ENCODE measurements at regions not wholly inside any gene's neighbourhood (a gene's known extent, or its start where the extent isn't known, plus 50 kb on each side); places are given as distances from the start of the nearest gene placed in this dataset.
A peak's percentile ranks its signal among the peaks of the same experiment; 100 is the strongest.
"Not testable (repeated sequence)": the region's sequence is repeated elsewhere in the genome, so short reads cannot be mapped to it uniquely, and the experiment has no call there.

GRCh38 chr9:36521148-36521547 lies 51.5 kb upstream of the MELK start:
- Histone ChIP-seq H3K36me3 (ENCODE audit: control insufficient read depth, insufficient read depth, low read length) (no peaks in the 10 kb centered on the region), H3K9ac (ENCODE audit: low read length) (no peak overlapping the region), H3K4me1 (ENCODE audit: control insufficient read depth, insufficient read depth, low read length) (no peaks in the 10 kb centered on the region)

GRCh38 chr9:36517131-36517530 lies 55.6 kb upstream of the MELK start:
- no peak overlapping the region for H3K4me3 ChIP-seq (ENCODE audit: low read length)
- H3K9ac ChIP-seq (ENCODE audit: low read length), result no peak overlapping the region
- H3K27ac ChIP-seq (ENCODE audit: low read depth, low read length), result no peak overlapping the region
- H3K27me3 ChIP-seq (ENCODE audit: control insufficient read depth, insufficient read depth, low read length), result no peaks in the 10 kb centered on the region
- H3K4me1 ChIP-seq (ENCODE audit: control insufficient read depth, insufficient read depth, low read length), result no peaks in the 10 kb centered on the region
- no peaks in the 10 kb centered on the region for H3K36me3 ChIP-seq (ENCODE audit: control insufficient read depth, insufficient read depth, low read length)

More at GRCh38 chr9:36521148-36521547, 51.5 kb upstream of the MELK start:
- Histone ChIP-seq H3K4me3 (ENCODE audit: low read length) (no peak overlapping the region), H3K27ac (ENCODE audit: low read depth, low read length) (no peak overlapping the region), H3K27me3 (ENCODE audit: control insufficient read depth, insufficient read depth, low read length) (no peaks in the 10 kb centered on the region)

GRCh38 chr9:36504156-36504555 lies 68.5 kb upstream of the MELK start:
- no peaks in the 10 kb centered on the region for H3K27me3 ChIP-seq (ENCODE audit: control insufficient read depth, insufficient read depth, low read length)
- H3K9ac ChIP-seq (ENCODE audit: low read length), result no peak overlapping the region
- H3K36me3 ChIP-seq (ENCODE audit: control insufficient read depth, insufficient read depth, low read length), result no peaks in the 10 kb centered on the region
- no peak overlapping the region for H3K27ac ChIP-seq (ENCODE audit: low read depth, low read length)
- no peak overlapping the region for H3K4me3 ChIP-seq (ENCODE audit: low read length)
- H3K4me1 ChIP-seq (ENCODE audit: control insufficient read depth, insufficient read depth, low read length), result no peaks in the 10 kb centered on the region

- Histone ChIP-seq H3K4me1 (ENCODE audit: control insufficient read depth, insufficient read depth, low read length) (no peaks in the 10 kb centered on the region), H3K27me3 (ENCODE audit: control insufficient read depth, insufficient read depth, low read length) (no peaks in the 10 kb centered on the region), H3K4me3 (ENCODE audit: low read length) (no peak overlapping the region), H3K27ac (ENCODE audit: low read depth, low read length) (no peak overlapping the region), H3K9ac (ENCODE audit: low read length) (no peak overlapping the region), H3K36me3 (ENCODE audit: control insufficient read depth, insufficient read depth, low read length) (no peaks in the 10 kb centered on the region)
Observed at GRCh38 chr9:36503172-36504088, 69.3 kb upstream of the MELK start.

- H3K4me3 ChIP-seq (ENCODE audit: low read length), result no peak overlapping the region
- no peaks in the 10 kb centered on the region for H3K36me3 ChIP-seq (ENCODE audit: control insufficient read depth, insufficient read depth, low read length)
- no peak overlapping the region for H3K27ac ChIP-seq (ENCODE audit: low read depth, low read length)
- no peaks in the 10 kb centered on the region for H3K27me3 ChIP-seq (ENCODE audit: control insufficient read depth, insufficient read depth, low read length)
- no peak overlapping the region for H3K9ac ChIP-seq (ENCODE audit: low read length)
- H3K4me1 ChIP-seq (ENCODE audit: control insufficient read depth, insufficient read depth, low read length), result no peaks in the 10 kb centered on the region
Observed at GRCh38 chr9:36501727-36502126, 71.0 kb upstream of the MELK start.

GRCh38 chr9:36500931-36501330 lies 71.8 kb upstream of the MELK start:
- not testable (repeated sequence) for H3K27ac ChIP-seq (ENCODE audit: low read depth, low read length); H3K9ac ChIP-seq (ENCODE audit: low read length); H3K36me3 ChIP-seq (ENCODE audit: control insufficient read depth, insufficient read depth, low read length); H3K4me3 ChIP-seq (ENCODE audit: low read length); H3K4me1 ChIP-seq (ENCODE audit: control insufficient read depth, insufficient read depth, low read length); H3K27me3 ChIP-seq (ENCODE audit: control insufficient read depth, insufficient read depth, low read length)

GRCh38 chr9:36499174-36499890 lies 73.4 kb upstream of the MELK start:
- no peak overlapping the region for H3K27ac ChIP-seq (ENCODE audit: low read depth, low read length)

GRCh38 chr9:36493564-36493963 lies 79.1 kb upstream of the MELK start:
- H3K4me3 ChIP-seq (ENCODE audit: low read length); H3K36me3 ChIP-seq (ENCODE audit: control insufficient read depth, insufficient read depth, low read length); H3K9ac ChIP-seq (ENCODE audit: low read length); H3K27ac ChIP-seq (ENCODE audit: low read depth, low read length); H3K4me1 ChIP-seq (ENCODE audit: control insufficient read depth, insufficient read depth, low read length); H3K27me3 ChIP-seq (ENCODE audit: control insufficient read depth, insufficient read depth, low read length): not testable (repeated sequence)

More at GRCh38 chr9:36499174-36499890, 73.4 kb upstream of the MELK start:
- Histone ChIP-seq H3K36me3 (ENCODE audit: control insufficient read depth, insufficient read depth, low read length) (no peaks in the 10 kb centered on the region), H3K4me3 (ENCODE audit: low read length) (no peak overlapping the region), H3K9ac (ENCODE audit: low read length) (no peak overlapping the region), H3K4me1 (ENCODE audit: control insufficient read depth, insufficient read depth, low read length) (no peaks in the 10 kb centered on the region), H3K27me3 (ENCODE audit: control insufficient read depth, insufficient read depth, low read length) (no peaks in the 10 kb centered on the region)

GRCh38 chr9:36492865-36493264 lies 79.8 kb upstream of the MELK start:
- Histone ChIP-seq H3K27ac (ENCODE audit: low read depth, low read length) (no peak overlapping the region), H3K9ac (ENCODE audit: low read length) (no peak overlapping the region), H3K27me3 (ENCODE audit: control insufficient read depth, insufficient read depth, low read length) (no peaks in the 10 kb centered on the region), H3K4me1 (ENCODE audit: control insufficient read depth, insufficient read depth, low read length) (peaks cover 9% of the 10 kb centered on the region), H3K36me3 (ENCODE audit: control insufficient read depth, insufficient read depth, low read length) (no peaks in the 10 kb centered on the region), H3K4me3 (ENCODE audit: low read length) (no peak overlapping the region)

GRCh38 chr9:36489453-36489852 lies 83.2 kb upstream of the MELK start:
- peaks cover 9% of the 10 kb centered on the region for H3K4me1 ChIP-seq (ENCODE audit: control insufficient read depth, insufficient read depth, low read length)
- H3K36me3 ChIP-seq (ENCODE audit: control insufficient read depth, insufficient read depth, low read length), result no peaks in the 10 kb centered on the region
- H3K27me3 ChIP-seq (ENCODE audit: control insufficient read depth, insufficient read depth, low read length), result no peaks in the 10 kb centered on the region
- no peak overlapping the region for H3K9ac ChIP-seq (ENCODE audit: low read length)
- H3K27ac ChIP-seq (ENCODE audit: low read depth, low read length), result no peak overlapping the region
- no peak overlapping the region for H3K4me3 ChIP-seq (ENCODE audit: low read length)

GRCh38 chr9:36488389-36488756 lies 84.3 kb upstream of the MELK start:
- H3K4me1 ChIP-seq (ENCODE audit: control insufficient read depth, insufficient read depth, low read length), result peaks cover 9% of the 10 kb centered on the region
- H3K27ac ChIP-seq (ENCODE audit: low read depth, low read length), result peak overlapping the region; percentile 93
- H3K4me3 ChIP-seq (ENCODE audit: low read length), result peak overlapping the region; percentile 83
- peak overlapping the region; percentile 59 for H3K9ac ChIP-seq (ENCODE audit: low read length)
- H3K27me3 ChIP-seq (ENCODE audit: control insufficient read depth, insufficient read depth, low read length), result no peaks in the 10 kb centered on the region
- no peaks in the 10 kb centered on the region for H3K36me3 ChIP-seq (ENCODE audit: control insufficient read depth, insufficient read depth, low read length)

- H3K4me3 ChIP-seq (ENCODE audit: low read length), result peak overlapping the region; percentile 83
- no peaks in the 10 kb centered on the region for H3K27me3 ChIP-seq (ENCODE audit: control insufficient read depth, insufficient read depth, low read length)
- H3K9ac ChIP-seq (ENCODE audit: low read length), result peak overlapping the region; percentile 59
- H3K4me1 ChIP-seq (ENCODE audit: control insufficient read depth, insufficient read depth, low read length), result peaks cover 9% of the 10 kb centered on the region
- H3K36me3 ChIP-seq (ENCODE audit: control insufficient read depth, insufficient read depth, low read length), result no peaks in the 10 kb centered on the region
- peak overlapping the region; percentile 93 for H3K27ac ChIP-seq (ENCODE audit: low read depth, low read length)
Observed at GRCh38 chr9:36487482-36488388, 85.0 kb upstream of the MELK start.
